ENCODE measurements at regions not wholly inside any gene's neighbourhood (a gene's known extent, or its start where the extent isn't known, plus 50 kb on each side); places are given as distances from the start of the nearest gene placed in this dataset.
"Not testable (repeated sequence)": the region's sequence is repeated elsewhere in the genome, so short reads cannot be mapped to it uniquely, and the experiment has no call there.

GRCh38 chrX:34716302-34716701, 59.2 kb upstream of the TMEM47 start:
- DNase-seq (ENCODE audit: low read depth): no peak

- DNase-seq (ENCODE audit: low read depth): peak; percentile 17
Measured at GRCh38 chrX:34734383-34734782, 77.3 kb upstream of the TMEM47 start.

DNA sequence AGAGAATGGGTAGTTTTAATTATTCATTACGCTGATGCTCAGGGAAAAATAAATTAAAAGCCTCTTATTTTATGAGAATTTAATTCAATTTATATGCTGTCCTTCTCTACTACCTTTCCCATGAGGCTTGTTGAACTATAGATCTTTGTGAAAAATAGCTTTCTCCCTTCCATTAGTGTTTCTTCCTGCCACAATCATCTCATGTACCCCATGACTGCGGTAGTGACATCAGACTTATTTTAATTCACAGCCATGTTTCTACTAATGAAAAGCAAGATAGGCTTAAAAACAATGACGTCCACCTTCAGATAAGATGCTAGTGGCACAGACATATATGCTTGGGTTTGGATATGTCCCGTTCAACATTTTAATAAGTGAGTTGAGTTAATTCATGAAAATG, 87.4 kb upstream of the TMEM47 start:
- DNase-seq (ENCODE audit: low read depth): no peak

DNA sequence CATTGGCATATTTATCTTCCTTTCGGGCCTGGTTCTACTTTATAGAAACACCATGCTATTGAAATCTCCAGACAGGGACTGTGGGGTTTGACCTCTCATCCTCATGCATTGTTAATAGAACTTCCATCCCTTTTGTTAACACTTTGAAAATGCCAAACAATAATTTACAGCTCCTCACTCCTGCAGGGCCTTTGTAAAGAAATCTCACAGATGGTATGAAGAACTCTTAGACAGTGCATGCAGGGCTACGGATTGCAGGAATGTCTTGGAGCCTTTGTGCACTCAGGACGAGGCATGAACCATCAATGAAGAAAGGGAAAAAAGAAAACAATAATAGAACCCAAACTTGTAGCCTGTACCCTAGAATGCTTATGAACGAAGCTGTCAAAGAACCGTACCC, 92.8 kb upstream of the TMEM47 start:
- no peak for DNase-seq (ENCODE audit: low read depth)

DNA sequence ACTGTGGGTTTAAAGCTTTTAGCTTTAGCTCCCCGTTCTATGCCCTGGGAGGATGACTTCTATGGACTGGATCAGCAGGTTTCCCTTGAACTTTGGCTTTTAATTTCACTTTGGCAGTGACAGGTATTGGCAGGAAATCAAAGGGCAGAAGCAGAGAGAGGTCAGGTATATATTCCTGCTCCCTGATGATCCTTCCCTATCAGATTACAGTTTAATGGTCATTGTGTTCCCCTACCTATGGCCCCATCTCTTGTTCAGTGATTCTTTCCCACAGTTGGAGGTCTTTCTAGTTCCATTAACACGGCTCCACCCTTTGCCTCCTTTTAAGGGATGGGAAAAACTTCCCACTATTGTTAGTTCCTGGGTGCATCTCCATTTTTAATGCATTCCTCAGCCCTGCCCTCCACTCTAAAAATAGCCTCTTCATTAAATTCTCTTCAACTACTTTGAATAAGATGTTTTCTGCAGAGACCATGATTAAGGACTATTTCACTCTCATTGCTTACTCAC, 107.8 kb upstream of the TMEM47 start:
- peak; percentile 8 for DNase-seq (ENCODE audit: low read depth)

- DNase-seq (ENCODE audit: low read depth): no peak
Measured at GRCh38 chrX:34768290-34768689, 111.2 kb upstream of the TMEM47 start.

GRCh38 chrX:34770511-34770910, 113.4 kb upstream of the TMEM47 start:
- no peak for DNase-seq (ENCODE audit: low read depth)

- peak; percentile 70 for DNase-seq (ENCODE audit: low read depth)
Measured at GRCh38 chrX:34778916-34779315, 121.8 kb upstream of the TMEM47 start.

DNA sequence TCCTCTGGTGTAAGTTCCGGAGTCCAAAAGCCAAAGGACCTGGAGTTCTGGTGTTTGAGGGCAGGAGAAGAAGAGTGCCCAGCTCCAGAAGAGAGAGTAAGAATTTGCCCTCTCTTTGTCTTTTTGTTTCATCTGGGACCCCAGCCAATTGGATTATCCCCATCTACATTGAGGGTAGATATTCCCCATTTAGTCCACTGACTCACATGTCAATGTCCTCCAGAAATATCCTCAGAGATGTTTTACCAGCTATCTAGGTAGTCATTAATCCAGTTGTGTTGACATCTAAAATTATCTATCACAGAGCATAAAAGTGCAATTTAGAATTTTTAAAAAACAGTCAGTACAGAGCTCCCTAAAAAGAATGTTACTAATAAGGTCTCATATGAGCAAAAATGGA, 132.9 kb upstream of the TMEM47 start:
- DNase-seq (ENCODE audit: low read depth): no peak

DNA sequence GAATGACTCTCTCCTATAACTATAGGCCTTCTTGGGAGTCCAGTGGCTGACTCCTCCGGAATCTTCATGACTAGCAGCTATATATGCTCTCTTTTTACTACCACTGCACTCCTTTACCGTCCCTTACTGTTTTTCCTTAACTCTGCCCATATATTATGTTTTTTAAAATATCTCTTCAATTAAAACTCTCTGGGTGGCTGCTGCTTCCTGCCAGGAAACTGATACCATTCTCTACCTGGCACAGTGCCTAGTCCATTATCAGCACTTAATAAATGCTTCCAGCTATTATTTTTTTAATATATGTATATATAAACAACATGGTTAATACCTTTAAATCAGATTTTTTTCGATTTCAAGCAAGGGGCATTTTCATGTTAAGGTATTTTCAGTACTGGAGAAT, 136.6 kb upstream of the FAM47B start:
- DNase-seq (ENCODE audit: low read depth): no peak

GRCh38 chrX:34809096-34809495, 133.5 kb upstream of the FAM47B start:
- no peak for DNase-seq (ENCODE audit: low read depth)

DNA sequence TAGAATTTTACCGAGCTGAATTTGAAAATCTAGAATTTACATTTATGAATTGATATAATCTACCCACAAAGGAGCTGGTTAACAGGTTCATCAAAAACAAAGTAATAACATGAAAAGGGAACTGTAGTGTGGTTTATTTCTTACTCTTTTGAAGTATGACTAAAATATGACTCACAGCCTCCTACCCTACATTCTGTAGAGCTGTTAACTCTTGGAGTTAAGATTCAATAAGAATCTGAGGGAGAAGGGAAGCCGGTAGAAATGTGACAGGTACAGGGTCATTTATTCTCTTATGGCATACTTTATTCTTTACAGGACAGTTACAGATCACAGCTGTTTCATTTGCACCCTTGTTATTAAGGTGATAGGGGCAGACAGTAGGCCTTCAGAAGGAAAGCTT, 132.2 kb upstream of the FAM47B start:
- DNase-seq (ENCODE audit: low read depth): peak; percentile 13

DNA sequence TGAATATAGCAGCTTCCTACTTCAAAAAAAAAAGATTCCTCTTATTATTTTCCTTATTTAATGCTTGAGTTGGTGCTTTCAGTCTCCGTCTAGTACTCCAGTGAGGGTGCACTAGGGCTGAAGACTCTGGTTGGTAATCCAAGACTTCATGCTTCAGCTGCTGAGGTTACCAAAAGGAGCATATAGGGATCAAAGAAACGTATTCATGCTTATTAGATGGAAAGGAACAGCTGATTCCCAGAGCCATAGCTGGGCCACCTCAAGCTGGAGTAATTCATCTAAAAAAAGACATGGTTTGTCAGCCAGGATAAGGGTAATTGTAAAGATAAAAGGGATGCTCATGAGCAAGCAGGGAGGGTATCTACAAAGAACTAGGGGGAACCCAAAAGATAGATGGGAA, 131.7 kb upstream of the FAM47B start:
- DNase-seq (ENCODE audit: low read depth): no peak

GRCh38 chrX:34813618-34814017, 129.0 kb upstream of the FAM47B start:
- peak; percentile 2 for DNase-seq (ENCODE audit: low read depth)

DNA sequence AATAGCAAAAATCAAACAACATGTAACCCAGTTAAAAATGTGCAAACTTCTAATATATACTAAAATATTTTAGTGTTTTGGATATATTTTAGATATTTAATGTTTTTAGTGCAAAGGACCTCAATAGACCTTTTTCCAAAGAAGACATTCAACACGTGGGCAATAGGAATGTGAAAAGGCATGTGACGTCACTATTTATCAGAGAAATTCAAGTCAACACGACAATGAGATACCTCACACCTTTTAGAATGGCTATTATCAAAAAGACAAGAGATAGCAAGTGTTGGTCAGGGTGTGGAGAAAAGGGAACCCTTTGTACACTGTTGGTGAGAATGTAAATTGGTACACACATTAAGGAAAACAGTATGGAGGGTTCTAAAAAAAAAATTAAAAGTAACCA, 115.6 kb upstream of the FAM47B start:
- no peak for DNase-seq (ENCODE audit: low read depth)

DNA sequence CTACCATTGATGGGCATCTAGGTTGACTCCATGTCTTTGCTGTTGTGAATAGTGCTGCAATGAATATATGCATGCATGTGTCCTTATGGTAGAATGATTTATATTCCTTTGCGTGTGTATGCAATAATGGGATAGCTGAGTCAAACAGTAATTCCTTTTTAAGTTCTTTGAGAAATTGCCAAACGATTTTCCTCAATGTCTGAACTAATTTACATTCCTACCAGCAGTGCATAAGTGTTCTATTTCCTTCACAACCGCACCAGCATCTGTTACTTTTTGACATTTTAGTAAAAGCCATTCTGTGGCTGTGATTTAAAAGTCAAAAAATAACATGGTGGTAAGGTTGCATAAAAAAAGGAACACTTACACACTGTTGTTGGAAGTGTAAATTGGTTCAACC, 103.1 kb upstream of the FAM47B start:
- DNase-seq (ENCODE audit: low read depth): no peak

GRCh38 chrX:34841205-34841604, 101.4 kb upstream of the FAM47B start:
- not testable (repeated sequence) for DNase-seq (ENCODE audit: low read depth)

- DNase-seq (ENCODE audit: low read depth): no peak
Measured at GRCh38 chrX:34848281-34848680, 94.3 kb upstream of the FAM47B start.

GRCh38 chrX:34849371-34849770, 93.2 kb upstream of the FAM47B start:
- no peak for DNase-seq (ENCODE audit: low read depth)

GRCh38 chrX:34859191-34859590, 83.4 kb upstream of the FAM47B start:
- no peak for DNase-seq (ENCODE audit: low read depth)

GRCh38 chrX:34863906-34864305, 78.7 kb upstream of the FAM47B start:
- DNase-seq (ENCODE audit: low read depth): no peak

GRCh38 chrX:34866646-34867045, 76.0 kb upstream of the FAM47B start:
- no peak for DNase-seq (ENCODE audit: low read depth)

GRCh38 chrX:34868633-34869032, 74.0 kb upstream of the FAM47B start:
- no peak for DNase-seq (ENCODE audit: low read depth)

GRCh38 chrX:34873500-34874225, 68.9 kb upstream of the FAM47B start:
- DNase-seq (ENCODE audit: low read depth): no peak
